Colonic mucosa (tissue), 4 donors: ENCODE measurements at regions not wholly inside any gene's neighbourhood (a gene's known extent, or its start where the extent isn't known, plus 50 kb on each side); places are given as distances from the start of the nearest gene placed in this dataset.
"Not testable (repeated sequence)": the region's sequence is repeated elsewhere in the genome, so short reads cannot be mapped to it uniquely, and the experiment has no call there.

ENCODE experiments used
- DNase-seq: peaks from one replicate; pipeline ENCODE4 v3.0.0-alpha.2; 2020
- H3K27ac ChIP-seq: fragments of 200-600 bp; one replicate; pipeline ENCODE4 v1.8.0; 2021
- H3K27me3 ChIP-seq: fragments of 200-600 bp; one replicate; pipeline ENCODE4 v1.8.0; 2021
- H3K36me3 ChIP-seq: fragments of 200-600 bp; one replicate; pipeline ENCODE4 v1.8.0; 2021
- H3K4me1 ChIP-seq: fragments of 200-600 bp; one replicate; pipeline ENCODE4 v1.8.0; 2021; ENCODE audit warnings: mild to moderate bottlenecking
- H3K4me3 ChIP-seq: fragments of 200-600 bp; one replicate; pipeline ENCODE4 v1.8.0; 2021
- H3K9ac ChIP-seq, 2 donors: one replicate each; pipeline ENCODE4 v1.7.0; 2013; ENCODE audit warnings: control low read depth in 2 of 2, low read depth in 2 of 2, low read length in 2 of 2
- H3K9me3 ChIP-seq: fragments of 200-600 bp; one replicate; pipeline ENCODE4 v1.8.0; 2021
- CTCF ChIP-seq: fragments of 200-600 bp; IDR thresholded peaks from one replicate; pipeline ENCODE4 v1.8.0; 2022; ENCODE audit warnings: antibody characterized with exemption, mild to moderate bottlenecking
- intact Hi-C: fragments of 100-400 bp; cut with DNase I; formaldehyde crosslinking; loops from one replicate; pipeline ENCODE4 v1.14.1; 2022
- donor health status: healthy.
- donor health status: DM: no; HTN: no; CAD: no.
- donor health status: DM: no; HTN: no; CAD: no.

- intact Hi-C loops: no loop called here
- H3K4me1 ChIP-seq: no peaks in the 10 kb centered on the region
- TF ChIP-seq CTCF: no peak
- H3K4me3 ChIP-seq: no peak overlapping the region
- H3K9ac ChIP-seq: no peak overlapping the region
- no peak overlapping the region for H3K27ac ChIP-seq
- H3K36me3 ChIP-seq: no peaks in the 10 kb centered on the region
- no peak for DNase-seq
- no peaks in the 10 kb centered on the region for H3K27me3 ChIP-seq
- no peaks in the 10 kb centered on the region for H3K9me3 ChIP-seq
Measured at GRCh38 chrX:101823236-101823635, 108.6 kb downstream of the ZMAT1 start.

GRCh38 chrX:101817739-101818138, 114.1 kb downstream of the ZMAT1 start:
- H3K27me3 ChIP-seq, intact Hi-C loops, H3K4me3 ChIP-seq, H3K9ac ChIP-seq, H3K9me3 ChIP-seq, H3K27ac ChIP-seq, H3K4me1 ChIP-seq, DNase-seq, H3K36me3 ChIP-seq: not testable (repeated sequence)

GRCh38 chrX:101813200-101813599, 118.6 kb downstream of the ZMAT1 start:
- H3K4me1 ChIP-seq: no peaks in the 10 kb centered on the region
- no peak overlapping the region for H3K9ac ChIP-seq
- no peak for TF ChIP-seq CTCF
- no peaks in the 10 kb centered on the region for H3K36me3 ChIP-seq
- no peaks in the 10 kb centered on the region for H3K9me3 ChIP-seq
- H3K27ac ChIP-seq: no peak overlapping the region
- no peak overlapping the region for H3K4me3 ChIP-seq
- intact Hi-C loops: no loop called here
- no peak for DNase-seq
- no peaks in the 10 kb centered on the region for H3K27me3 ChIP-seq

- peak; percentile 28 for TF ChIP-seq CTCF
- no peak overlapping the region for H3K4me3 ChIP-seq
- DNase-seq: no peak
- H3K27me3 ChIP-seq: no peaks in the 10 kb centered on the region
- H3K27ac ChIP-seq: no peak overlapping the region
- H3K36me3 ChIP-seq: no peaks in the 10 kb centered on the region
- H3K9ac ChIP-seq: no peak overlapping the region
- H3K9me3 ChIP-seq: no peaks in the 10 kb centered on the region
- H3K4me1 ChIP-seq: no peaks in the 10 kb centered on the region
- intact Hi-C loops: loop anchor here (5.0 kb wide), 2 partner anchors 211 to 386 kb away; no protein-coding TSS in a partner anchor
Measured at GRCh38 chrX:101803451-101803850, 128.4 kb downstream of the ZMAT1 start.

GRCh38 chrX:101799387-101799786, 132.4 kb downstream of the ZMAT1 start:
- intact Hi-C loops: no loop called here
- H3K27me3 ChIP-seq: no peaks in the 10 kb centered on the region
- H3K4me1 ChIP-seq: no peaks in the 10 kb centered on the region
- no peaks in the 10 kb centered on the region for H3K9me3 ChIP-seq
- TF ChIP-seq CTCF: peak; percentile 64
- no peak overlapping the region for H3K4me3 ChIP-seq
- no peak overlapping the region for H3K9ac ChIP-seq
- peak; percentile 92 for DNase-seq
- no peaks in the 10 kb centered on the region for H3K36me3 ChIP-seq
- H3K27ac ChIP-seq: no peak overlapping the region

- no peak for TF ChIP-seq CTCF
- Histone ChIP-seq H3K9ac (no peak overlapping the region), H3K4me3 (no peak overlapping the region), H3K27me3 (no peaks in the 10 kb centered on the region), H3K27ac (no peak overlapping the region), H3K36me3 (no peaks in the 10 kb centered on the region), H3K4me1 (no peaks in the 10 kb centered on the region), H3K9me3 (no peaks in the 10 kb centered on the region)
- intact Hi-C loops: no loop called here
- DNase-seq: no peak
Measured at GRCh38 chrX:101787934-101788333, 128.3 kb upstream of the ARMCX2 start.
